SK-N-SH treated with all-trans-retinoic acid at 6 μM for 48 hours (cell line): ENCODE measurements at regions not wholly inside any gene's neighbourhood (a gene's known extent, or its start where the extent isn't known, plus 50 kb on each side); places are given as distances from the start of the nearest gene placed in this dataset.

Experiments used
- ARNTL ChIP-seq: fragments of 450-650 bp; formaldehyde crosslinking; IDR thresholded peaks from 2 replicates; pipeline ENCODE4 v1.5.0; 2020; ENCODE audit warnings: low read depth, mild to moderate bottlenecking, moderate library complexity, borderline replicate concordance
- CSDC2 ChIP-seq: fragments of 250-450 bp; sonication (Bioruptor Pico); IDR thresholded peaks from 2 replicates; pipeline ENCODE4 v1.5.0; 2020; ENCODE audit warnings: mild to moderate bottlenecking, moderate library complexity
- ISL1 ChIP-seq: fragments of 250-450 bp; sonication (Bioruptor Pico); IDR thresholded peaks from 2 replicates; pipeline ENCODE4 v2.1.2; 2022; ENCODE audit warnings: mild to moderate bottlenecking, moderate library complexity
- RARB ChIP-seq: fragments of 250-450 bp; sonication (Bioruptor Pico); IDR thresholded peaks from 2 replicates; pipeline ENCODE4 v1.8.0; 2021; ENCODE audit warnings: mild to moderate bottlenecking, moderate library complexity
- TCF4 ChIP-seq: fragments of 250-450 bp; sonication (Bioruptor Pico); IDR thresholded peaks from 2 replicates; pipeline ENCODE4 v1.8.0; 2021; ENCODE audit warnings: mild to moderate bottlenecking, moderate library complexity, borderline replicate concordance
- ZC3H10 ChIP-seq: fragments of 250-450 bp; sonication (Bioruptor Pico); IDR thresholded peaks from 2 replicates; pipeline ENCODE4 v1.5.1; 2021; ENCODE audit warnings: mild to moderate bottlenecking, moderate library complexity
- ZFP30 ChIP-seq: fragments of 450-650 bp; formaldehyde crosslinking; IDR thresholded peaks from 2 replicates; pipeline ENCODE4 v1.5.0; 2022; ENCODE audit warnings: mild to moderate bottlenecking, moderate library complexity
- ZNF565 ChIP-seq: fragments of 450-650 bp; formaldehyde crosslinking; conservative IDR thresholded peaks from 2 replicates; pipeline ENCODE4 v1.5.0; 2020; ENCODE audit warnings: low read depth, mild to moderate bottlenecking, moderate library complexity
- TF ChIP-seq, protein P1 (sequence below): fragments of 250-450 bp; sonication (Bioruptor Pico); IDR thresholded peaks from 2 replicates; pipeline ENCODE4 v1.8.0; 2020; ENCODE audit warnings: mild to moderate bottlenecking, moderate library complexity, borderline replicate concordance

DNA sequence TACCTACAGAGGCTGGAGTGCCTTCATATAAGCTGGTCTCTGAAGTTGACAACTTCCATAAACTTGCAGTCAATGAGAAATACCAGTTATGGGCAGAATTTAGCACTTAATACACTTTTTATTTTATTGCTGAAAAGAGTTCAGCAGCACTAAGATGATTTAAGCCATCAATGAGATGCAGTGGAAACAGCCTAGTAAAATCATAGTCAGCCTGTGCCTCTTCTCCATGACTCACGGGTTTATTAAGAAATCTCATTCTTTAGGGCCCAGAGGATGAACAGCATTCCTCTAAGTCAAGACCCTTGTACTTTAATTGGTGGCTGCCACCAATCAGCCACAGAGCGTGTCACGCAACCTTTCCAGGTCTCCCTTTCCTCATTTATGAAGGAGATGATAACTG lies 1357.9 kb upstream of the CELF4 start:
- TF ChIP-seq ARNTL (CRISPR knock-in tag) (no peak), CSDC2 (CRISPR knock-in tag) (no peak), ZFP30 (CRISPR knock-in tag) (no peak), RARB (no peak), TCF4 (CRISPR knock-in tag) (no peak), ISL1 (CRISPR knock-in tag) (no peak), ZC3H10 (CRISPR knock-in tag) (no peak), ZNF565 (CRISPR knock-in tag) (no peak)
- TF ChIP-seq, protein P1, sequence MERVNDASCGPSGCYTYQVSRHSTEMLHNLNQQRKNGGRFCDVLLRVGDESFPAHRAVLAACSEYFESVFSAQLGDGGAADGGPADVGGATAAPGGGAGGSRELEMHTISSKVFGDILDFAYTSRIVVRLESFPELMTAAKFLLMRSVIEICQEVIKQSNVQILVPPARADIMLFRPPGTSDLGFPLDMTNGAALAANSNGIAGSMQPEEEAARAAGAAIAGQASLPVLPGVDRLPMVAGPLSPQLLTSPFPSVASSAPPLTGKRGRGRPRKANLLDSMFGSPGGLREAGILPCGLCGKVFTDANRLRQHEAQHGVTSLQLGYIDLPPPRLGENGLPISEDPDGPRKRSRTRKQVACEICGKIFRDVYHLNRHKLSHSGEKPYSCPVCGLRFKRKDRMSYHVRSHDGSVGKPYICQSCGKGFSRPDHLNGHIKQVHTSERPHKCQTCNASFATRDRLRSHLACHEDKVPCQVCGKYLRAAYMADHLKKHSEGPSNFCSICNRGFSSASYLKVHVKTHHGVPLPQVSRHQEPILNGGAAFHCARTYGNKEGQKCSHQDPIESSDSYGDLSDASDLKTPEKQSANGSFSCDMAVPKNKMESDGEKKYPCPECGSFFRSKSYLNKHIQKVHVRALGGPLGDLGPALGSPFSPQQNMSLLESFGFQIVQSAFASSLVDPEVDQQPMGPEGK (CRISPR knock-in tag), result no peak
